ENCODE measurements at regions not wholly inside any gene's neighbourhood (a gene's known extent, or its start where the extent isn't known, plus 50 kb on each side); places are given as distances from the start of the nearest gene placed in this dataset.
"Not testable (repeated sequence)": the region's sequence is repeated elsewhere in the genome, so short reads cannot be mapped to it uniquely, and the experiment has no call there.

- Histone ChIP-seq H3K36me3 (ENCODE audit: control insufficient read depth in 2 of 2, insufficient read depth in 2 of 2, low read length in 2 of 2) (no peaks in the 10 kb centered on the region), H3K9me3 (ENCODE audit: control insufficient read depth in 2 of 2, low read length in 2 of 2) (no peaks in the 10 kb centered on the region), H3K9ac (ENCODE audit: low read length in 2 of 2) (no peak overlapping the region), H3K27me3 (ENCODE audit: control insufficient read depth in 1 of 2, insufficient read depth in 2 of 2, low read length in 2 of 2) (no peaks in the 10 kb centered on the region), H3K4me1 (ENCODE audit: control insufficient read depth, insufficient read depth, low read length) (no peaks in the 10 kb centered on the region), H3K4me3 (ENCODE audit: low read length in 2 of 2) (no peak overlapping the region), H3K27ac (ENCODE audit: low read length) (no peak overlapping the region)
These were observed 216.3 kb upstream of the LRTM1 start for GRCh38 chr3:55144015-55144673.

GRCh38 chr3:55143336-55143735 lies 215.5 kb upstream of the LRTM1 start:
- Histone ChIP-seq H3K9ac (ENCODE audit: low read length in 2 of 2) (no peak overlapping the region), H3K36me3 (ENCODE audit: control insufficient read depth in 2 of 2, insufficient read depth in 2 of 2, low read length in 2 of 2) (no peaks in the 10 kb centered on the region), H3K4me1 (ENCODE audit: control insufficient read depth, insufficient read depth, low read length) (no peaks in the 10 kb centered on the region), H3K27ac (ENCODE audit: low read length) (no peak overlapping the region), H3K9me3 (ENCODE audit: control insufficient read depth in 2 of 2, low read length in 2 of 2) (no peaks in the 10 kb centered on the region), H3K4me3 (ENCODE audit: low read length in 2 of 2) (no peak overlapping the region), H3K27me3 (ENCODE audit: control insufficient read depth in 1 of 2, insufficient read depth in 2 of 2, low read length in 2 of 2) (no peaks in the 10 kb centered on the region)

- not testable (repeated sequence) for H3K4me3 ChIP-seq (ENCODE audit: low read length in 2 of 2)
These were observed 208.4 kb upstream of the LRTM1 start for GRCh38 chr3:55136291-55136690.

GRCh38 chr3:55128225-55128823 lies 200.5 kb upstream of the LRTM1 start:
- H3K36me3 ChIP-seq (ENCODE audit: control insufficient read depth in 2 of 2, insufficient read depth in 2 of 2, low read length in 2 of 2), result no peaks in the 10 kb centered on the region
- H3K4me3 ChIP-seq (ENCODE audit: low read length in 2 of 2), result no peak overlapping the region
- H3K27ac ChIP-seq (ENCODE audit: low read length), result no peak overlapping the region
- no peaks in the 10 kb centered on the region for H3K27me3 ChIP-seq (ENCODE audit: control insufficient read depth in 1 of 2, insufficient read depth in 2 of 2, low read length in 2 of 2)
- H3K9ac ChIP-seq (ENCODE audit: low read length in 2 of 2), result no peak overlapping the region
- no peaks in the 10 kb centered on the region for H3K4me1 ChIP-seq (ENCODE audit: control insufficient read depth, insufficient read depth, low read length)
- no peaks in the 10 kb centered on the region for H3K9me3 ChIP-seq (ENCODE audit: control insufficient read depth in 2 of 2, low read length in 2 of 2)

More at GRCh38 chr3:55136291-55136690, 208.4 kb upstream of the LRTM1 start:
- H3K27me3 ChIP-seq (ENCODE audit: control insufficient read depth in 1 of 2, insufficient read depth in 2 of 2, low read length in 2 of 2); H3K27ac ChIP-seq (ENCODE audit: low read length); H3K9ac ChIP-seq (ENCODE audit: low read length in 2 of 2); H3K4me1 ChIP-seq (ENCODE audit: control insufficient read depth, insufficient read depth, low read length); H3K36me3 ChIP-seq (ENCODE audit: control insufficient read depth in 2 of 2, insufficient read depth in 2 of 2, low read length in 2 of 2); H3K9me3 ChIP-seq (ENCODE audit: control insufficient read depth in 2 of 2, low read length in 2 of 2): not testable (repeated sequence)

GRCh38 chr3:55127565-55127964 lies 199.7 kb upstream of the LRTM1 start:
- no peak overlapping the region for H3K9ac ChIP-seq (ENCODE audit: low read length in 2 of 2)

GRCh38 chr3:55124371-55124770 lies 196.5 kb upstream of the LRTM1 start:
- Histone ChIP-seq H3K4me3 (ENCODE audit: low read length in 2 of 2) (no peak overlapping the region), H3K9ac (ENCODE audit: low read length in 2 of 2) (no peak overlapping the region), H3K4me1 (ENCODE audit: control insufficient read depth, insufficient read depth, low read length) (no peaks in the 10 kb centered on the region), H3K9me3 (ENCODE audit: control insufficient read depth in 2 of 2, low read length in 2 of 2) (no peaks in the 10 kb centered on the region), H3K36me3 (ENCODE audit: control insufficient read depth in 2 of 2, insufficient read depth in 2 of 2, low read length in 2 of 2) (no peaks in the 10 kb centered on the region), H3K27me3 (ENCODE audit: control insufficient read depth in 1 of 2, insufficient read depth in 2 of 2, low read length in 2 of 2) (no peaks in the 10 kb centered on the region), H3K27ac (ENCODE audit: low read length) (no peak overlapping the region)

More at GRCh38 chr3:55127565-55127964, 199.7 kb upstream of the LRTM1 start:
- Histone ChIP-seq H3K4me3 (ENCODE audit: low read length in 2 of 2) (no peak overlapping the region), H3K36me3 (ENCODE audit: control insufficient read depth in 2 of 2, insufficient read depth in 2 of 2, low read length in 2 of 2) (no peaks in the 10 kb centered on the region), H3K9me3 (ENCODE audit: control insufficient read depth in 2 of 2, low read length in 2 of 2) (no peaks in the 10 kb centered on the region), H3K27me3 (ENCODE audit: control insufficient read depth in 1 of 2, insufficient read depth in 2 of 2, low read length in 2 of 2) (no peaks in the 10 kb centered on the region), H3K27ac (ENCODE audit: low read length) (no peak overlapping the region), H3K4me1 (ENCODE audit: control insufficient read depth, insufficient read depth, low read length) (no peaks in the 10 kb centered on the region)

All from stomach smooth muscle (tissue), 2 donors.